Stimulated activated CD8-positive, alpha-beta memory T cell treated with anti-CD3 and anti-CD28 coated beads, Interleukin-2, amount 100 ng/mL, for 48 hours (primary cell): ENCODE measurements at regions not wholly inside any gene's neighbourhood (a gene's known extent, or its start where the extent isn't known, plus 50 kb on each side); places are given as distances from the start of the nearest gene placed in this dataset.

Experiments used
- DNase-seq, 2 donors: peaks; one replicate each; pipeline ENCODE4 v3.0.0-alpha.2; 2020; ENCODE audit warnings: low read depth in 2 of 2

DNA sequence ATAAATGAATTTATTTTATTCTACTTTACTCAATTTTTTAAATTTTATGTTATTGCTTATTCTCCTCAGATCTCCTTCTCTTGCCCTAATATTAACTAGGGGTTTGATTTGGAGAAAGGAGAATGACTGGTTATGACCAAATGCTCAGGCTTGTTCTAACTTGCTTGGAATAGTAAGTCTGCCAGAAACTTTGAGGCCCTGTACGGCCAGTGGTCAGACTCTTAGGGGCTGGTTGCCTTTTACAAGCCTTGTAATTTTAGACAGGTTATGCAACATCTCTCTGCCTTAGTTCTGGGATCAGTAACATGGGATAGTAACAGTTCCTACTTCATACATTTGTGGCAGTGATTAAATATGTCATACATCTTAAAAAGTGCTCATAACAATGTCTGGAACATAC lies 279.5 kb downstream of the DUSP10 start:
- no peak for DNase-seq

DNA sequence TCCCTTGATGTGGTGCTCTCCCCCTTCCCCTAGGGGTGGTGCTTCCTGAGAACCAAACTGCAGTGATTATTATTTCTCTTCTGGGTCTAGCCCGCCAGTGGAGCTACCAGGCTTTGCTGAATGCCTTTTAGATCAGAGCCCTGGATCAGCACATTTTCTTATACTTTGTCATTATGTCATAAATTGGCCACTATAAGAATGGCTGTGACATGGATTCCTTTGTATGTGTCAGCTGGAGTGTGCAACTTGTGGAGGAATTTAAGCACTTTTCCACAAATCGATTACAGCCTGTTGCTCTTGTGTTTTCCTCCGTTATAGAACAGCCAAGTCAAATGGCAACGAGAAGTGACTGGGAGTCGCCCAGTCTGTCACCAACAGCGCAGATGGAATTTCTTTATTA lies 273.3 kb downstream of the DUSP10 start:
- DNase-seq, result no peak

DNA sequence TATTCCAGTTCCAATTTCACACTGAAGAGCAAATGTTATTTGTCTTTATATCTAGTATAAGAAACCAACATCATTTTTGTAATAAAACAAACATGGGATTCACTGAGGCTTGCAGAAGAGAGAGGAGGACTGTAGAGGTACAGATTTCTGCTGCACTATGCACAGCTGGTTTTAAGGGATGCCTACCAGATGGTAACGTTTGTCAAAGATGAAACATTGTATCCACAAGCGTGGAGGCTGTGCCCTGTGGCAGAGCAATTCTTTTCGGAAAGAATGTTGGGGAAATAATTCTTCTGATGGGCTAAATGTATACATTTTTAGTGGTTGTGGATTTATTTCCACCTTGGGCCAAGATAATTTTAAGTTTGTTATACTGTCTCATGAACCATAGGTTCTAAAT lies 272.4 kb downstream of the DUSP10 start:
- no peak for DNase-seq

DNA sequence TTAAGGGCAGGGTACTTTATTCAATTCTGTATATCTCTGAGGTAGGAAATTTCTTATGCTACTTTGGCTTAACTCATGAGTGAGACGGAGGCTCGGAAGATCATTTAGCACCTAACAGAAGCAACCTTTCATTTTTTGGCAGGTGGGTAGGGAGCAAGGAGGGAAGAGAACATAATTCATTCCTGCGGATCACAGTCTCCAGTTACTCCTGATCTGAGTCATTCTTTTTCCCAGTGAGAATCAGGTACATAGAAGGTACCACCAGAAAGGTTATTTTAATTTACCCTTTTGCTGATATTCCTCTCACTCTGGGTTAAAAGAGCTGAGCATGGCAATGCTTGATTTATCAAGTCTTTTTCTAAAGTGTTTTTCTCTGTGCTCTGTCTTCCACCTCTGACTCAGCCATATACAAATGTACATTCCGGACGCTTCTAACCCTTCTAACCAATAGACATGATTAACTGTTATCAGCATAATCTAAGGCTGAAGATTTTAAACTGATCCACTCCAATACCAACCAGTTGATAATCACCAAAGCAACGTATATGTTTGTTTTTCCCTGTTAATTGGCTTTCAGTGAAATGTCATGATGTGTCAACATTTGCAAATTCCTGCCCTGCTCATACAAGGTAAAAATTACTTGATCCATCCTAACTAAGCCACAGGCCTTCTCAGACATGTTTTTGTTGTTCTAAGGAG lies 271.7 kb downstream of the DUSP10 start:
- no peak for DNase-seq

DNA sequence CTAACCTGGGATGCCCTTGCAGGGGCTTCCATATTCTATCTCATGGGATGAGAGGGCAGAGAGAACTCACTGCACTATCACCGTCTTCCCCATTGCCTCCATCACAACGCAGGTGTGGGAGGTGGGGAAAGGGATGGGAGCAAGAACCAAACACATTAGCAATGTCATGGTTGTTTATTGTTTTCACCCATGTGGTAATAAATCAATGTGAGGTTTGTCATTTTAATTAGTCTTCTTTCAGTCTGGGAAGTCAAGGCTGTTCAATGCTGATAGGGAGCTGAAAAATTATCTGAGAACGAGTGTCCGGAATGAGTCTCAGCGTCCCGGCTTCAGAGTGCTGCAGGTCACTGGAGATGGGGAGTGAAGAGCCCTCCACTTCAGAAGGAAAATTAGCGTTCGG lies 268.5 kb downstream of the DUSP10 start:
- DNase-seq, result no peak

DNA sequence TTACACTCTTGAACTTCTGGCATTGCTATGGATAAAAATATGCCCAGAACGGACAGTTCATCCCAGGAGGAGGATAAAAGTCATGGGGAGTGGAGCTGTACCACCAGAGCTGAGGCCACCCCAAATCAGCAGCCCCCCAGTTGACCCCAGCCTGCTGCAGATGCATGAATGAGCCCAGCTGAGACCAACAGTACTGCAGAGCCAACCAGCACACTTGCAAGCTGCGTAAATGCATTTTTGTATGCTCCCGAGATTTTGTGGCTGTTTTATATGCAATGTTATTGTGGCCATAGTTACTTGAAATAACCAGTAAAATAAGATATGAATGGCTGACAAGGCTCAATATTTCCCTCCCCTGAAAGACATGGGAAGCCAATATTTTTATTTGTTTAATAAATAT lies 264.6 kb downstream of the DUSP10 start:
- no peak for DNase-seq

DNA sequence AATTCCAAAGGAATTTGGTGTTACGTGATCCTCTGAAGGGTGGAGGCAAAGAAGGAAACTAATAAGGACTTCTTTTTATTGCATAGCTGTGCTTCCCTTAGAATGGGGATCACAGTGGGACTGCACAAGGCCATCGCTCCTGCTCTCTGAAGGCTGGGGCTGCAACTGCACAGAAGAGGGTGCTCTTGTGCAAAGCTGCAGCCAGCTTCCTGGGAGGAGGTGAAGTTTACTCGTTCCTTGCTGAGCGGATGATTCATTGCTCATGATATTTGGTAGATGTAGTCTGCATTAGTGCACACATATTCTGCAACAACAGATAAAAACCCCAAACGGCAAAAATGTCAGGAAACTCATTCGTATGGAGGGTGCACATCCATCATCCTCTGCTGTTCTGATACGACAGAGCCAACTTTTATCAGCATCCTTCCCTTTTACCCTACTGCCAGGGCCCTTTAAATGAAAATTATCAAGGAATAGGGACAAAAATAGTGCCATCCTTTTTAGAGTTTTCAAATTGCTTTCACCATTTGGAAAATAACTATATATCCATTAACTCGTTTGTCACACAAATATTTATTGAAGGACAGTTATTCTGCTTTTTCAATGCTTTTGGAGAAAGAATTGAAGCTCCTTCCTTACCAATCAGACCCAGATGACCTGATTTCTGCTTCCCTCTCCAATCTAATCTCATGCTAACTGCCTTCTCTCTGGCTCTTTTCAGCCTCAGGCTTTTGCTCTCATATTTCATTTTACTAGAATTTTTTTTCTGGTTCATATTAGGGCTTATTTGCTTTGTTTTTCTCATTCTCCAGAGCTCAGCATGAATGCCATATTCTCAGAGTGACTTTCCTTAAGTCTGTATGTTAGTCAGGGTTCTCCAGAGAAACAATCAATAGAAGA lies 263.6 kb downstream of the DUSP10 start:
- DNase-seq, result peak; percentile 22 to 32

DNA sequence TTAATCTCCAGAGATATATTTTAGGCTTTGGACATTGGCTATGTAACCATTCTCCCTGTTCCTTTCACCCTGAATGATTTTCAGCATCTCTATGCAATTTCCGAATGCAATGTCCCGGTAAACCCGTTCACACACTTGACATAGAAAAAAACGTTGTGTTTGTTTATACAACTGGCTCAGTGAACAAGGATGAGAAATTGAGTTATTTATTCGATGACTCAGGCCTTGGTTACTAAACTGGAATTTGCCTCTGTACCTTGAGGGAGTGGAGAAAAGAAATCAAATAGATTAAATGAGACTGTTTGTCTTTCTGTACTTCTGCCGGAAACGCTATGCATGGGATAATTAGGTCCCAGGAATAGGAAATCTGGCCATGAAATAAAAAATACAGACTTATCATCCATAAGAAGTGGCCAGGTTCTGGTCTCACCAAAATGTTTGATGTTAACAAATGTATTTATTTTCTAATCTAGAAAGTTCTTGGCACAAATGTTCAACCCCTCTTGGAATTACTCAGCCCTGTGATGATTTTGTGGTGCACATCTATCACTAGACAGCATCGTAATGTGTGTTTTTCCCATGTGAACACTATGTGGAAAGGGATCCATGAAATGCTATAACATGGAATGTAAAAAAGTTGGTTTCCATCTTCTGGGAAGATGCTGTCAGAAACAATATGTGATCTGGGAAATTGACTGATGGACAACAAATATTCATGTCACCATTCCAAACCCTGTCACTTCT lies 253.9 kb downstream of the DUSP10 start:
- no peak for DNase-seq

DNA sequence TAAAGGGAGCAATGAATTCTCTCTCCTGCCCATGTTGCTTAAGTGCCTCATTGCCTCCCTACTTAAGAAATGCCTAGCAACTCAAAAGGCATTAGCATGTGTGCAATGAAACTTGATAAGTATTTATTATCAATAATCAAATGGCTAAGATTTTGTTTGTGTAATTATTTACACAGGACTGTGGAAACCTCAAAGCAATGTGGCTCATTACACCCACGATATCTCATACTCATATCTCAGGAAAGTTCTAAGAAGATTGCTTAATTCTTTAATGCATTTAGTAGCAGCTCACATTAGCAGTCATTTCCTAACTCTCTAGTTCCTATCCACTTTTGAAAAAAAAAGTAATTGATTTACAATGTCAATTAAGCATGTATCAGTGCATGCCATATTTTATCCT lies 253.3 kb downstream of the DUSP10 start:
- no peak for DNase-seq

DNA sequence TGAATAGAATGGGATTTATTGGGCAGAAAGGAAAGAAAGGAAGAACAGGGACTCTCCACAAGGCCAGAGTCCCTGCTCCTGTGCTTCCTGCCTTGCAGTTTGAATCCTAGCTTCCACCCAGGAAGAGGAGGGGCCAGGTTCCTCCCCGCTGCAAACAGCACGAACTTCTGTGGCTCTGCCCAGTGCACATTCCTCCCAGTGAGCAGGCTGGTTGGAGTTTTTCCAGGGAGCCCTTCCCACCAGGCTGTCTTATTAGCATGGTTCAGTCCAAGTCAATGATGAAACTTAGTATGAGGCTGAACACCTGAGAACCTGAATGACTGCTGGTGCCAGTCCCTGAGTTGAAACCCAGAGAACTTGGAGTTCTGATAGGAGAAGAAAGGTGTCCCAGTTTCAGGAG lies 247.2 kb downstream of the DUSP10 start:
- no peak for DNase-seq

DNA sequence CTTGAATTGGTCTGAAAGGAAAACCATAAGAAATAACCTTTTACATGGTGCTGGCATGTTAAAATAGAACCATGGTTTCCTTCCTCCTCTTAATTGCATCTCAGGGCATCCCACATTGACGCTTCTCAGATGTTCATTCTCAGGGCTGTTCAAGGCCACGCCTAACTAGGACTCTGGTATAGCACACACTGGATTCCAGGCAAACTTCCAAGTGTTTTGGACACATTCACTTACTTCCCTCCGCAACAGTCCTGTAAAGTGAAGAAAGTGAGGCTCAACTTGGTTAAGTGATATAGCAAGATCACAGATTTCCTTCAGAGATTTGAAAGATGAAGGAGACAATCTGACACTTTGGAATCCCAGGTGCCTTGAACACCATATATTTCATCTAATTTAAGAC lies 244.8 kb downstream of the DUSP10 start:
- no peak for DNase-seq

DNA sequence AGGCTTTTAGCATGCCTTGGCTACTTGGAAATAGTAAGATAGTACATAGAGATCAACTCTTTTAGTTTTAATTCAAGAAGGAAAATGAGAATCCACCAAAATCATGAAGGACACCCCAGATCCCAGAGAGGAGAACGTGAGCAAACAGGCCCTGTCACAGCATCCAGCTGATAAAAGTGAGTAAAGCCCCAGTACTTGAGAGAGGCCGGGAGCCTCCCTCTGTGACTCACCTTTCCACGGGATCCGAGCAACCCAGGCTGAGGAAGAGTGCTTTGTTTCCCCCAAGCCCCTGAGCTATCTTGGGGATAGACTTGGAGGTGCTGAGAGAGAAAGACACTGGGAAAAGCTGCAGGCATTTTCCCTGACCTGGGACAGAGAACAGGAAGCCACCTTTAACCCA lies 238.6 kb downstream of the DUSP10 start:
- DNase-seq, result no peak

DNA sequence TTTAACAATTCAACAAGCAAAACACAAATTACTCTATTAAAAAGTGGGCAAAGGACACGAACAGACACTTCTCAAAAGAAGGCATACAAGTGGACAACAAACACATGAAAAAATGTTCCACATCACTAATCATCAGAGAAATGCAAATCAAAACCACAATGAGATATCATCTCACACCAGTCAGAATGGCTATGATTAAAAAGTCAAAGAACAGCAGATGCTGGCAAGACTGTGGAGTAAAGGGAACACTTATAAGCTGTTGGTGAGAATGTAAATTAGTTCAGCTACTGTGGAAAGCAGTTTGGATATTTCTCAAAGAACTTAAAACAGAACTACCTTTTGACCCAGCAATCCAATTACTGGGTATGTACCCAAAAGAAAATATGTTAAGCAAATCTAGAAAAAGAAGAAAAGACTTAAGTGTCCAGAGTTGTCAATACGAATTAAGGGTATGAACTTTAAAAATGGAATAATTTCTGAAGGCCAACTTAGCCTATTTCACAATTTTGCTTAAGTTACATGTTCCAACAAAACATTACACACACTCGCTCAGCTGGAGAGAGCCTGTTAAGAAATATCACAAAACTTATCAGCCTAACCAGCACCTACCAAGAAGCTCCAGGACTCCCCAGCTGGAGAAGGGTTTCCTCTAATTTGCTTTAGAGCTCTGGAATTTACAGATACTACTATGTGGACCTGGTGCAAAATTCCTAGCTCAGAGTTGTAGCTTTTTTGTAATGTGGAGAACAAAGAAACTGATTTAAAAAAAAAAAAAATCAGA lies 232.1 kb downstream of the DUSP10 start:
- DNase-seq, result no peak

DNA sequence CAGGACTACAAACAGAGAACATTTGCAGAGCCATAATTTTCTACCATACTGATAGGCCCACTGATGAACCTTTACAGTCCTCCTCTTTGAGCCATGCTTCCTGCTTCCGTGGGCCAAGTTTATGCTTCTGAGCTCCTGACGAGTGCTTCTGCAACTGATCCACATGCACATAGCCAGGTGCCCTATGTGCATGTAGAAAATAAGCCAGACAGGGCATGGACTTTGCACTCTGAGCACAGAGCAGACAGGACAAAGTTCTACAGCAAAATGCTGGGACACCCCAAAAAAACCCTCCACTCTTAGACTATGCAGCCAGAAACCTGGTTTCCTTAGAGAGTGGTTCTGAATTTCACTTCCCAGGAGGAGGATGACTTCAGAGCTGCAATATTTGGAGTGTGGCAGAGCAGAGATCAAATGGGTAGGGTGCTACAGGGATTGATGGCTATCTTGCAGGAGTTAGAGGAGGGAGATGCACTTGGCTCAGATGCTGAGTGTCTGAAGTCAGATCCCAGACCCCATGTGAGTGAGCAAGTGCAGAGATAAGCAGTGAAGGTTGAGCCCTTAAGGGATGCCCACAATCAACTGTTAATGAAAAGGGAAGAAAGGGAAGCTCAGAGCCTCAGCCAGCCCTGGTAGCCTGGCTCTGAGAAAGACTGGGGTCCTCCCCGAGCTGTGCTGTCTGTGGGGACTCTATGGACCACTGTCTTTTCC lies 230.9 kb downstream of the DUSP10 start:
- DNase-seq, result no peak

DNA sequence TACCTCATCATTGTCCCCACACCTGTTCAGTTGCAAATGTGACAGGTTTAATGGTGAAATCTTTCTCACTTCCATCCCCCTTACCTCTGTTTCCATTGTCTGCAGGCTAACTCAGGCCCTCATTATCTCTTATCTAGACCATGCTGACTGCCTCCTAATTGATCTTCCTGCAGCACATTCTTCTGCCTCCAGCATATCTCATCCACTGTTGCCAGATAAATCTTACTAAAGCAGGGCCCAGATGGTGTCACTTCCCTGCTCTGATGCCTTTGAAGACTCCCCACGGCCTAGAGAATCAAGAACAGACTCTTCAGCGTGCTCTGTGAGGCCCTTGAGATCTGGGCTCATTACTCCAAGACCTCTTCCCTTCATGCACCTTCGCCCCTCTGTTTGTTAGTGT lies 230.1 kb downstream of the DUSP10 start:
- DNase-seq, result no peak

DNA sequence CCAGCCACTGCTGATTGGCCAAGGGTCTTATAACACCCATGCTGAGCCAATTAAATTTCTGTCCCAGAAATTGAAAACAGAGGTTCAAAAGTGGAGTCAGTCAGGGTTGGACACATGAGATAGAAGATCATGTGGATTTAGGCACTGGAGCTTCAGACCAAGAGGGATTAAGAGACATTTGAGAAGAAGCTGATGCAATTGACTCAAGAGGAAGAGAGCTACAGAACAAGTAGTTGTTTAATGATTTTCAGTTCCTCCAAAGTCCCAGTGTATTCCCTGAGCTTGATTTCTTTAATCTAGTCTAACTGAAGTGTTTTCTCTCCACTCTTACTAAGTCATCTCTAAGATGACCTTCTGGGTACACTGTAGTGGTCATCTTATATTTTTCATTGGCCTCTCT lies 227.1 kb downstream of the DUSP10 start:
- no peak for DNase-seq

DNA sequence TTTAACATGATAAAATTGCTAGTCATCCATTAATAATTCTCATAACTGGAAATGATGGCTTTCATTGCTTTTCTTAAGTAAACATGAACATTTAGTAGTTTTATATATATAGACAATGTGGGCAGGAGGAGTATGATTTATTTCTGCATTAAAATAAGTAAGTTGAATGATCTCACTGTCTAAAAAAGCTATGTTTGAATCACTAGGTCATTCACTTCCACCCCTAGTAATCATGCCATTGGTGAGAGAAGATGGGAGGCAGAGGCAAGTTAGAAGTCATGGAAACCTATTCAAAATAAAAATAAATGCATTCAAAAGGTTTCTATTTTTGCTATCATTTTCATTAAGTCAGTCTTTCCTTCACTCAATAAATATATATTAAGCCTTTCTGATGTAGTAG lies 226.4 kb downstream of the DUSP10 start:
- no peak for DNase-seq

DNA sequence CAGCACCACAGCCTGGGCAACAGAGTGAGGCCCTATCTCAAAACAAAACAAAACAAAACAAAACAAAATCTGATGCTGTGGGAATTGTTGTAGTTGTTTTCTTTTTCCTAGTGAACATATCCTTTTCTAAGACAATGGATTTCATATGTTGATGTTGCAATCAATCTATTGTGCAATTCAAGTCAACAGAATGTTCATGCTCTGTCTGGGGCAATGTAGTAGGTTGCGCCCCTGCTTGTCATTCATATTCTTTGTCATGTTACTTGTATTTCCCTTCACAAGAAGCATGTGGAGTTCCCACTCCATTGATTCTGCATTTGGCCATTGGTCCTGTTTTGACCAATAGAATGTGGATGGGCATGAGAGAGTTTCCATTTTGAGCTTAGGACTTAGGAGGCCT lies 223.9 kb downstream of the DUSP10 start:
- DNase-seq, result no peak

DNA sequence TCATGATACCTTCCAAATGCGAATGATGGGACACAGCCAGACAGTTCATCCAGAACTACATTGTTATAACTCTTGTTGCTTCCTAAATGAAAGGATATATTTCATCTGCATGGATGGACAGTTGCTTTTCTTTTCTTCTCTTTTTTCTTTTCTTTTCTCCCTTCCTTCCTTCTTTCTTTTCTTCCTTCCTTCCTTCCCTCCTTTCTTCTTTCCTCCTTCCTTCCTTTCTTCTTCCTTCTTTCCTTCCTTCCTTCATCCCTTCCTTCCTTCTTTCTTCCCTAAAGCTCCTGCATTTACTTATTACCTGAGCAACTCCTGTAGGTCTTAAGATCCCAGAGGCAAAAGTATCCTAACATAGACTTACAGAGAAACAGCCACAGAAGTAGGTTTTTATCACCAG lies 221.6 kb downstream of the DUSP10 start:
- DNase-seq, result no peak

DNA sequence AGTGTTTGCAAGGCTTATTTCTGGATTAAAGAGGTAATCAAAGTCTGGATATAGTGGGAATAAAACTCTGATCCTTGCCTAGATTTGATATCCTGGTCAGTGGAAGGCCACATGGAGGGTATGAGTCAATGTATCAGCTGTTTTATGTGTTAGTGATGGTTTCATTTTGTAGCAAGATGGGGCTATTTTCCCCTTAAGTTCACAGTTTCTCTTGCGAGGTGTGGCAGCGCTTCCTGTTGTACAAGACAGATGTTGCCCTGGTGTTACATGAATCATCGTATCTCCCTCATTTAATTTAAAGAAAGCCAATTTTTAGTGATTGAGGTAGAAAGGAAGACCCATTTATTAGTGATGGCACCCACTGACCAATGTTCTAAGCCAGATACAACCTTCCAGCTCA lies 220.2 kb downstream of the DUSP10 start:
- no peak for DNase-seq

DNA sequence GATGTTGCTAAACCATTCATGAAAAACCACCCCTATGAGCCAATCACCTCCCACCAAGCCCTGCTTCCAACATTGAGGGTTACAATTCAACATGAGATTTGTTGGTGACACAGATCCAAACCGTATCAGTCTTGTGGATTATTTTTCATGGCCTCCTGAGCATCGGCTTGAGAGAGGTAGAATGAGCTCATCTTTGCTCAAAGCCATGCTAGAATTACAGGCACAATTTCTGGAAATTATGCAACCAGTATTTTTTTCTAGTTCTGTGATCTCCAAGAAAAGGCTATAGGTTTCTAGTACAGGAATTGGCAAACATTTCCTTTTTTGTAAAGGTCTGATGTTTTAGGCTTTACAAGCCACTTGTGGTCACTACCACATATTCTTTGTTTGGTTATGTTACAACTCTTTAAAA lies 219.4 kb downstream of the DUSP10 start:
- no peak for DNase-seq
